Anterior cingulate cortex (tissue), 58 donors: ENCODE measurements at regions not wholly inside any gene's neighbourhood (a gene's known extent, or its start where the extent isn't known, plus 50 kb on each side); places are given as distances from the start of the nearest gene placed in this dataset.
"Not testable (repeated sequence)": the region's sequence is repeated elsewhere in the genome, so short reads cannot be mapped to it uniquely, and the experiment has no call there.

Experiments
- DNase-seq, 58 donors: peaks; one replicate each; lab custom pipeline; 2025; lab: John Stamatoyannopoulos, UW

- no peak for DNase-seq
Observed at GRCh38 chr1:187038784-187039183, 210.0 kb downstream of the PLA2G4A start.

- no peak for DNase-seq
Observed at GRCh38 chr1:187041104-187041503, 212.4 kb downstream of the PLA2G4A start.

- no peak for DNase-seq
Observed at GRCh38 chr1:187042538-187042937, 213.8 kb downstream of the PLA2G4A start.

GRCh38 chr1:187043433-187043832 lies 214.7 kb downstream of the PLA2G4A start:
- DNase-seq = not testable (repeated sequence)

GRCh38 chr1:187044411-187044810 lies 215.7 kb downstream of the PLA2G4A start:
- no peak for DNase-seq

- DNase-seq = no peak
Observed at GRCh38 chr1:187045371-187045770, 216.6 kb downstream of the PLA2G4A start.

GRCh38 chr1:187046293-187046692 lies 217.5 kb downstream of the PLA2G4A start:
- no peak for DNase-seq

- DNase-seq = no peak
Observed at GRCh38 chr1:187047298-187047697, 218.5 kb downstream of the PLA2G4A start.

- peak in 7 of 58 donors; percentile 1 to 31 (median 2) for DNase-seq
Observed at GRCh38 chr1:187051618-187052232, 223.0 kb downstream of the PLA2G4A start.

GRCh38 chr1:187053876-187054275 lies 225.1 kb downstream of the PLA2G4A start:
- no peak for DNase-seq

GRCh38 chr1:187054862-187055757 lies 226.4 kb downstream of the PLA2G4A start:
- no peak for DNase-seq

- no peak for DNase-seq
Observed at GRCh38 chr1:187063271-187063670, 234.5 kb downstream of the PLA2G4A start.

- peak in 5 of 58 donors; percentile 1 to 39 (median 1) for DNase-seq
Observed at GRCh38 chr1:187067160-187067559, 238.4 kb downstream of the PLA2G4A start.

- DNase-seq = no peak
Observed at GRCh38 chr1:187070076-187070475, 241.3 kb downstream of the PLA2G4A start.

GRCh38 chr1:187072262-187073034 lies 243.7 kb downstream of the PLA2G4A start:
- DNase-seq = not testable (repeated sequence)

- DNase-seq = not testable (repeated sequence)
Observed at GRCh38 chr1:187073035-187073560, 244.3 kb downstream of the PLA2G4A start.

- not testable (repeated sequence) for DNase-seq
Observed at GRCh38 chr1:187073634-187074245, 245.0 kb downstream of the PLA2G4A start.

- no peak for DNase-seq
Observed at GRCh38 chr1:187074445-187075048, 245.8 kb downstream of the PLA2G4A start.

GRCh38 chr1:187076922-187077321 lies 248.2 kb downstream of the PLA2G4A start:
- no peak for DNase-seq

GRCh38 chr1:187078321-187078720 lies 249.6 kb downstream of the PLA2G4A start:
- DNase-seq = no peak
